ENCODE measurements at regions not wholly inside any gene's neighbourhood (a gene's known extent, or its start where the extent isn't known, plus 50 kb on each side); places are given as distances from the start of the nearest gene placed in this dataset.
"Not testable (repeated sequence)": the region's sequence is repeated elsewhere in the genome, so short reads cannot be mapped to it uniquely, and the experiment has no call there.

- H3K4me3 ChIP-seq (ENCODE audit: low read length); DNase-seq (ENCODE audit: low read depth); H3K9ac ChIP-seq (ENCODE audit: low read length); H3K36me3 ChIP-seq (ENCODE audit: control insufficient read depth, insufficient read depth, low read length, severe bottlenecking); H3K27me3 ChIP-seq (replicated peaks; ENCODE audit: control insufficient read depth, insufficient read depth, low read length); H3K4me1 ChIP-seq (ENCODE audit: control insufficient read depth, insufficient read depth, low read length): not testable (repeated sequence)
- peaks cover 70% of the 10 kb centered on the region for H3K9me3 ChIP-seq (ENCODE audit: control insufficient read depth, low read length)
These were observed 2564.2 kb upstream of the TPTE start for GRCh38 chr21:7956998-7957712.

DNA sequence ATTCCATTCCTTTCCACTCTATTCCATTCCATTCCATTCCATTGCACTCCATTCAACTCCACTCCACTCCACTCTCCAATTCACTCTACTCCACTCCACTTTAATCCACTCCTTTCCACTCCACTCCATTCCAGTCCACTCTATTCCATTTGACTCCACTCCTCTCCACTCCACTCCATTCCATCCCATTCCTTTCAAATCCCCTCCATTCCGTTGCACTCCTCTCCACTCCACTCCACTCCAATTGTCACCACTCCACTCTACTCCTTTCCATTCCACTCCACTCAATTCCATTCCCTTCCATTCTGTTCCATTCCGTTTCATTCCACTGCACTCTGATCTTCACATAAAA is 2563.7 kb upstream of the TPTE start:
- Histone ChIP-seq H3K9me3 (ENCODE audit: control insufficient read depth, low read length) (peaks cover 70% of the 10 kb centered on the region), H3K4me3 (ENCODE audit: low read length) (no peak overlapping the region)

More for the DNA sequence above, 2563.7 kb upstream of the TPTE start:
- DNase-seq (ENCODE audit: low read depth): no peak
- Histone ChIP-seq H3K4me1 (ENCODE audit: control insufficient read depth, insufficient read depth, low read length) (no peaks in the 10 kb centered on the region), H3K36me3 (ENCODE audit: control insufficient read depth, insufficient read depth, low read length, severe bottlenecking) (no peaks in the 10 kb centered on the region), H3K27me3 (replicated peaks; ENCODE audit: control insufficient read depth, insufficient read depth, low read length) (no peaks in the 10 kb centered on the region), H3K9ac (ENCODE audit: low read length) (no peak overlapping the region)
